Panc1 (cell line): ENCODE measurements at regions not wholly inside any gene's neighbourhood (a gene's known extent, or its start where the extent isn't known, plus 50 kb on each side); places are given as distances from the start of the nearest gene placed in this dataset.

Source experiments
- ATAC-seq: fragments of 200-7000 bp; cut with Tn5 transposase; 2 replicates; pipeline ENCODE4 v1.9.1; 2020; ENCODE audit warnings: mild to moderate bottlenecking, moderate library complexity
- BruUV-seq: library from RNA; stranded (reverse); fragments of 400-500 nt; replicated peaks from 2 replicates; lab custom pipeline; 2021; lab: Mats Ljungman, UMichigan
- CTCF ChIA-PET: fragments of 300-600 bp; sonication (Branson Sonifier 250); formaldehyde crosslinking; loops from one replicate; lab custom pipeline; 2022; ENCODE audit warnings: antibody characterized with exemption; lab: Charles Lee
- POLR2A ChIA-PET: fragments of 300-600 bp; sonication (Branson Sonifier 250); formaldehyde crosslinking; loops from one replicate; lab custom pipeline; 2022; ENCODE audit warnings: antibody characterized with exemption; lab: Charles Lee
- DNase-seq: peaks from one replicate; pipeline ENCODE4 v3.0.0-alpha.2; 2010; ENCODE audit warnings: low read depth, low spot score
- H3K27ac ChIP-seq: 2 replicates; pipeline ENCODE4 v1.5.1; 2011; ENCODE audit warnings: mild to moderate bottlenecking, low read length, inconsistent platforms
- H3K27me3 ChIP-seq: fragments of 200-500 bp; sonication (Bioruptor generic); 2 replicates; pipeline ENCODE4 v1.6.0; 2014; ENCODE audit warnings: low read length, inconsistent platforms; ENCODE audit not compliant: control insufficient read depth, insufficient read depth
- H3K36me3 ChIP-seq: fragments of 200-500 bp; sonication (Bioruptor generic); 2 replicates; pipeline ENCODE4 v1.5.1; 2014; ENCODE audit warnings: inconsistent platforms, mild to moderate bottlenecking, low read length, moderate library complexity; ENCODE audit not compliant: control insufficient read depth, insufficient read depth
- H3K4me1 ChIP-seq: 2 replicates; pipeline ENCODE4 v1.5.1; 2011; ENCODE audit warnings: inconsistent platforms, mild to moderate bottlenecking, low read length, moderate library complexity; ENCODE audit not compliant: control insufficient read depth, insufficient read depth
- H3K4me3 ChIP-seq, 2 experiments: 2 replicates each; pipeline ENCODE4 v1.5.1; 2011 to 2012; ENCODE audit warnings: low read depth in 2 of 2, low read length in 2 of 2, mild to moderate bottlenecking in 2 of 2, inconsistent platforms in 1 of 2, moderate library complexity in 1 of 2
- H3K9me3 ChIP-seq: fragments of 200-500 bp; sonication (Bioruptor generic); 2 replicates; pipeline ENCODE4 v1.5.1; 2014; ENCODE audit warnings: low read depth, mild to moderate bottlenecking, inconsistent platforms, low read length, moderate library complexity; ENCODE audit not compliant: control insufficient read depth, insufficient read depth
- CTCF ChIP-seq: fragments of 450-650 bp; IDR thresholded peaks from 2 replicates; pipeline ENCODE4 v1.5.1; 2017; ENCODE audit warnings: mild to moderate bottlenecking
- POLR2AphosphoS5 ChIP-seq: IDR thresholded peaks from 2 replicates; pipeline ENCODE4 v1.6.1; 2012; ENCODE audit warnings: mild to moderate bottlenecking, low read depth, low read length, moderate library complexity
- REST ChIP-seq, 2 experiments: IDR thresholded peaks; 2 replicates each; pipeline ENCODE4 v1.6.1; 2011 to 2012; ENCODE audit warnings: low read depth in 2 of 2, control low read depth in 1 of 2, low read length in 1 of 2, mild to moderate bottlenecking in 1 of 2, moderate library complexity in 1 of 2; ENCODE audit not compliant: insufficient read depth in 1 of 2
- SIN3A ChIP-seq: IDR thresholded peaks from 2 replicates; pipeline ENCODE4 v1.6.1; 2012; ENCODE audit warnings: low read depth, mild to moderate bottlenecking, low read length, moderate library complexity, borderline replicate concordance; ENCODE audit not compliant: insufficient read depth
- TCF7L2 ChIP-seq: IDR thresholded peaks from 2 replicates; pipeline ENCODE4 v1.6.1; 2011; ENCODE audit warnings: mild to moderate bottlenecking, low read depth, low read length, inconsistent platforms
- in situ Hi-C: cut with HindIII; loops from 2 replicates; pipeline ENCODE4 v1.10.0; 2016; ENCODE audit warnings: low sequenced_read_pairs, low pct_unique_long_range_greater_than_20kb
- intact Hi-C: fragments of 100-400 bp; cut with micrococcal nuclease; formaldehyde crosslinking; loops from one replicate; pipeline ENCODE4 v1.10.0; 2022; ENCODE audit not compliant: unreplicated experiment

- H3K27ac ChIP-seq, result no peak overlapping the region
- no peak for DNase-seq
- ATAC-seq, result no peak
- H3K27me3 ChIP-seq, result no peaks in the 10 kb centered on the region
- CTCF ChIA-PET, result no interaction called here
- no peaks in the 10 kb centered on the region for H3K9me3 ChIP-seq
- intact Hi-C loops (no loop called here), in situ Hi-C loops (no loop called here)
- no peak for TF ChIP-seq SIN3A
- TF ChIP-seq REST (IDR thresholded peaks at IDR 0.05; ENCODE audit: insufficient read depth in 1 of 2, low read depth in 2 of 2, low read length in 1 of 2), result no peak
- TF ChIP-seq CTCF, result no peak
- H3K36me3 ChIP-seq, result no peaks in the 10 kb centered on the region
- H3K4me3 ChIP-seq, result no peak overlapping the region
- no TSS peak for BruUV-seq
- no peaks in the 10 kb centered on the region for H3K4me1 ChIP-seq
- POLR2A ChIA-PET, result no interaction called here
Measured at GRCh38 chr14:98647754-98648153, 624.2 kb downstream of the BCL11B start.

GRCh38 chr14:98651037-98651436 is 621.0 kb downstream of the BCL11B start:
- CTCF ChIA-PET, result no interaction called here
- in situ Hi-C loops, result no loop called here
- intact Hi-C loops, result no loop called here
- no TSS peak for BruUV-seq
- TF ChIP-seq SIN3A (no peak), CTCF (no peak), POLR2AphosphoS5 (no peak), TCF7L2 (no peak)
- Histone ChIP-seq H3K27ac (no peak overlapping the region), H3K4me1 (no peaks in the 10 kb centered on the region), H3K36me3 (no peaks in the 10 kb centered on the region), H3K4me3 (no peak overlapping the region), H3K9me3 (no peaks in the 10 kb centered on the region), H3K27me3 (no peaks in the 10 kb centered on the region)
- no peak for ATAC-seq
- POLR2A ChIA-PET, result no interaction called here
- no peak for DNase-seq
